ENCODE measurements at regions not wholly inside any gene's neighbourhood (a gene's known extent, or its start where the extent isn't known, plus 50 kb on each side); places are given as distances from the start of the nearest gene placed in this dataset.

GRCh38 chr2:204089574-204089973 lies 153.0 kb downstream of the ICOS start (continued):
- no peak for TF ChIP-seq STAT1 (IDR thresholded peaks at IDR 0.05; ENCODE audit: unreplicated experiment)
- TF ChIP-seq, protein P1, sequence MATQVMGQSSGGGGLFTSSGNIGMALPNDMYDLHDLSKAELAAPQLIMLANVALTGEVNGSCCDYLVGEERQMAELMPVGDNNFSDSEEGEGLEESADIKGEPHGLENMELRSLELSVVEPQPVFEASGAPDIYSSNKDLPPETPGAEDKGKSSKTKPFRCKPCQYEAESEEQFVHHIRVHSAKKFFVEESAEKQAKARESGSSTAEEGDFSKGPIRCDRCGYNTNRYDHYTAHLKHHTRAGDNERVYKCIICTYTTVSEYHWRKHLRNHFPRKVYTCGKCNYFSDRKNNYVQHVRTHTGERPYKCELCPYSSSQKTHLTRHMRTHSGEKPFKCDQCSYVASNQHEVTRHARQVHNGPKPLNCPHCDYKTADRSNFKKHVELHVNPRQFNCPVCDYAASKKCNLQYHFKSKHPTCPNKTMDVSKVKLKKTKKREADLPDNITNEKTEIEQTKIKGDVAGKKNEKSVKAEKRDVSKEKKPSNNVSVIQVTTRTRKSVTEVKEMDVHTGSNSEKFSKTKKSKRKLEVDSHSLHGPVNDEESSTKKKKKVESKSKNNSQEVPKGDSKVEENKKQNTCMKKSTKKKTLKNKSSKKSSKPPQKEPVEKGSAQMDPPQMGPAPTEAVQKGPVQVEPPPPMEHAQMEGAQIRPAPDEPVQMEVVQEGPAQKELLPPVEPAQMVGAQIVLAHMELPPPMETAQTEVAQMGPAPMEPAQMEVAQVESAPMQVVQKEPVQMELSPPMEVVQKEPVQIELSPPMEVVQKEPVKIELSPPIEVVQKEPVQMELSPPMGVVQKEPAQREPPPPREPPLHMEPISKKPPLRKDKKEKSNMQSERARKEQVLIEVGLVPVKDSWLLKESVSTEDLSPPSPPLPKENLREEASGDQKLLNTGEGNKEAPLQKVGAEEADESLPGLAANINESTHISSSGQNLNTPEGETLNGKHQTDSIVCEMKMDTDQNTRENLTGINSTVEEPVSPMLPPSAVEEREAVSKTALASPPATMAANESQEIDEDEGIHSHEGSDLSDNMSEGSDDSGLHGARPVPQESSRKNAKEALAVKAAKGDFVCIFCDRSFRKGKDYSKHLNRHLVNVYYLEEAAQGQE (IDR thresholded peaks at IDR 0.05; ENCODE audit: unreplicated experiment) = no peak
- no peak for TF ChIP-seq NANOG (IDR thresholded peaks at IDR 0.05; ENCODE audit: borderline replicate concordance)
- TF ChIP-seq, protein P2, sequence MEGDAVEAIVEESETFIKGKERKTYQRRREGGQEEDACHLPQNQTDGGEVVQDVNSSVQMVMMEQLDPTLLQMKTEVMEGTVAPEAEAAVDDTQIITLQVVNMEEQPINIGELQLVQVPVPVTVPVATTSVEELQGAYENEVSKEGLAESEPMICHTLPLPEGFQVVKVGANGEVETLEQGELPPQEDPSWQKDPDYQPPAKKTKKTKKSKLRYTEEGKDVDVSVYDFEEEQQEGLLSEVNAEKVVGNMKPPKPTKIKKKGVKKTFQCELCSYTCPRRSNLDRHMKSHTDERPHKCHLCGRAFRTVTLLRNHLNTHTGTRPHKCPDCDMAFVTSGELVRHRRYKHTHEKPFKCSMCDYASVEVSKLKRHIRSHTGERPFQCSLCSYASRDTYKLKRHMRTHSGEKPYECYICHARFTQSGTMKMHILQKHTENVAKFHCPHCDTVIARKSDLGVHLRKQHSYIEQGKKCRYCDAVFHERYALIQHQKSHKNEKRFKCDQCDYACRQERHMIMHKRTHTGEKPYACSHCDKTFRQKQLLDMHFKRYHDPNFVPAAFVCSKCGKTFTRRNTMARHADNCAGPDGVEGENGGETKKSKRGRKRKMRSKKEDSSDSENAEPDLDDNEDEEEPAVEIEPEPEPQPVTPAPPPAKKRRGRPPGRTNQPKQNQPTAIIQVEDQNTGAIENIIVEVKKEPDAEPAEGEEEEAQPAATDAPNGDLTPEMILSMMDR (conservative IDR thresholded peaks at IDR 0.05; ENCODE audit: low read depth in 2 of 2) = no peak
- TF ChIP-seq EZH2 (IDR thresholded peaks at IDR 0.05; ENCODE audit: low read depth, unreplicated experiment) = no peak
- no peak for TF ChIP-seq JUNB (IDR thresholded peaks at IDR 0.05; ENCODE audit: unreplicated experiment)
- TF ChIP-seq, protein P3, sequence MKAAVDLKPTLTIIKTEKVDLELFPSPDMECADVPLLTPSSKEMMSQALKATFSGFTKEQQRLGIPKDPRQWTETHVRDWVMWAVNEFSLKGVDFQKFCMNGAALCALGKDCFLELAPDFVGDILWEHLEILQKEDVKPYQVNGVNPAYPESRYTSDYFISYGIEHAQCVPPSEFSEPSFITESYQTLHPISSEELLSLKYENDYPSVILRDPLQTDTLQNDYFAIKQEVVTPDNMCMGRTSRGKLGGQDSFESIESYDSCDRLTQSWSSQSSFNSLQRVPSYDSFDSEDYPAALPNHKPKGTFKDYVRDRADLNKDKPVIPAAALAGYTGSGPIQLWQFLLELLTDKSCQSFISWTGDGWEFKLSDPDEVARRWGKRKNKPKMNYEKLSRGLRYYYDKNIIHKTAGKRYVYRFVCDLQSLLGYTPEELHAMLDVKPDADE (IDR thresholded peaks at IDR 0.05) = no peak

DNA sequence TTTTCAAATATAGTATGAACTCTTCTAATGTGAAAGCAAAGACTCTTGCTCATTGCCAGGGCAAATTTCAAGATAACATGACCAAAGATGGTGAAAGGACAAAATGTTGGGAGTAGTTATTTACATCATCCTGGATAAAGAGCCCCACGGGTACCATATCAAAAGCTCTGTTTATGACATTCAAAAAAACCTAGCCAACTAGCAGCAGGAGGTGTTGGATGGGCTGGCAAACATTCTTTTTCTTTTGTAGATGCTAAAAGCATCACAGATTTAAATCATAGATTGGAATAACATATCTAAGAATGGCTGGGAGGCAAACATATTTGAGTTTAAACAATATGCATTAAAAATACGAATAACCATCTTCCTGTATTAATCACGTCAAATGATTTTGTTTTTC lies 153.5 kb downstream of the ICOS start:
- Histone ChIP-seq H3K27me3 (ENCODE audit: insufficient read depth) (no peaks in the 10 kb centered on the region), H2AFZ (no peak overlapping the region), H4K20me1 (replicated peaks; ENCODE audit: insufficient read depth) (no peaks in the 10 kb centered on the region), H3K9me2 (ENCODE audit: insufficient read depth) (no peaks in the 10 kb centered on the region), H3K4me1 (ENCODE audit: insufficient read depth) (no peaks in the 10 kb centered on the region), H3K27ac (ENCODE audit: low read depth) (no peak overlapping the region), H3F3A (replicated peaks; ENCODE audit: low read depth) (no peaks in the 10 kb centered on the region), H3K4me3 (no peak overlapping the region), H3K4me2 (no peak overlapping the region), H3K36me3 (ENCODE audit: insufficient read depth) (no peaks in the 10 kb centered on the region), H3K79me2 (replicated peaks; ENCODE audit: insufficient read depth) (no peaks in the 10 kb centered on the region)
- Mint-ChIP-seq H3K27ac (no peak overlapping the region), H3K27me3 (ENCODE audit: insufficient read depth, low read depth, poor library complexity) (no peaks in the 10 kb centered on the region), H3K4me3 (no peak overlapping the region), H3K36me3 (ENCODE audit: low read depth) (no peaks in the 10 kb centered on the region; the same call in 2 of the 3 replicates), H3K4me1 (no peaks in the 10 kb centered on the region), H3K9me3 (no peaks in the 10 kb centered on the region; the same call in 2 of the 3 replicates)
- ATAC-seq (no peak), DNase-seq (ENCODE audit: low spot score) (no peak)
- TF ChIP-seq ZNF331 (CRISPR knock-in tag; IDR thresholded peaks at IDR 0.05; ENCODE audit: low read depth) (no peak), EZH2 (IDR thresholded peaks at IDR 0.05; ENCODE audit: low read depth, unreplicated experiment) (no peak)
- TF ChIP-seq, protein P1 (IDR thresholded peaks at IDR 0.05; ENCODE audit: unreplicated experiment) = no peak

Measured in GM23338 (cell line).